ENCODE measurements at regions not wholly inside any gene's neighbourhood (a gene's known extent, or its start where the extent isn't known, plus 50 kb on each side); places are given as distances from the start of the nearest gene placed in this dataset.

DNA sequence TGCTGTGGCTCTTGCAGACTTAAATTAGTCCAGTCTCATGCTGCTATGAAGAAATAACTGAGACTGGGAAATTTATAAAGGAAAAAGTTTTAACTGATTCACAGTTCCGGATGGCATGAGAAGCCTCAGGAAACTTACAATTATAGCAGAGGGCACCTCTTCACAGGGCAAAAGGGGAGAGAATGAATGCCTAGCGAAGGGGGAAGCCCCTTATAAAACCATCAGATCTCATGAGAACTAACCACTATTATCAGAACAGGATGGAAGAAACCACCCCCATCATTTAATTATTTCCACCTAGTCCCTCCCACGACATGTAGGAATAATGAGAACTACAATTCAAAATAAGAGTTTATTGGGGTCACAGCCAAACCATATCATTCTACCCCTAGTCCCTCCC lies 91.4 kb downstream of the GPR174 start:
- Histone ChIP-seq H3K4me1 (ENCODE audit: control insufficient read depth, insufficient read depth, low read length) (no peaks in the 10 kb centered on the region), H3K4me3 (ENCODE audit: low read length) (no peak overlapping the region), H3K9me3 (ENCODE audit: control insufficient read depth, low read depth, low read length) (no peaks in the 10 kb centered on the region), H3K27ac (ENCODE audit: low read length) (no peak overlapping the region), H3K36me3 (ENCODE audit: control insufficient read depth, insufficient read depth, low read length) (no peaks in the 10 kb centered on the region), H3K27me3 (ENCODE audit: control insufficient read depth, insufficient read depth, low read length) (no peaks in the 10 kb centered on the region)
- no peak for DNase-seq
- WGBS (ENCODE audit: insufficient coverage, low lambda C conversion rate): no CpG with 5 or more reads among the region's 3 CpGs

DNA sequence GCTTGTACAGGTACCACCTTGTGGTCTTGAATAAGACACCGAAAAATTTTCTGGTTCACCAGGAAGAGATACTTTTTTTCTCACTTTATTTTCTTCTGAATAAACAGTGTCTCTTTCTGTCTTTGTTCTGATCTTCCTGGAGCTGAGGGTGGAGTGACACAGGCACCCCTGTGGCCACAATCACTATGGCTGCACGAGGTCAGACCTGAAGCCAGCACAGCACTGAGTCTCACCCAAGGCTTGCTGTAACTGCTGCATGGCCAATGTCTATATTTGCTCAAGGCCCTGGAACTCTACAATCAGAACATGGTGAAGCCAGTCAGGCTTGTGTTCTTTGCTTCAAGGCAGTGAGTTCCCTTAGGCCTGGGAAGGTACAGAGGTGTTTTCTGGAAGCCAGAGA lies 87.2 kb downstream of the GPR174 start:
- peak in 1 of 2 donors; percentile 1 for DNase-seq
- Histone ChIP-seq H3K4me1 (ENCODE audit: control insufficient read depth, insufficient read depth, low read length) (no peaks in the 10 kb centered on the region), H3K36me3 (ENCODE audit: control insufficient read depth, insufficient read depth, low read length) (no peaks in the 10 kb centered on the region), H3K27me3 (ENCODE audit: control insufficient read depth, insufficient read depth, low read length) (no peaks in the 10 kb centered on the region), H3K27ac (ENCODE audit: low read length) (no peak overlapping the region), H3K4me3 (ENCODE audit: low read length) (no peak overlapping the region), H3K9me3 (ENCODE audit: control insufficient read depth, low read depth, low read length) (no peaks in the 10 kb centered on the region)
- WGBS (ENCODE audit: insufficient coverage, low lambda C conversion rate): no CpG with 5 or more reads among the region's 2 CpGs
